IMR-90 (cell line): ENCODE measurements at regions not wholly inside any gene's neighbourhood (a gene's known extent, or its start where the extent isn't known, plus 50 kb on each side); places are given as distances from the start of the nearest gene placed in this dataset.

Source experiments
- ATAC-seq: fragments of 200-7000 bp; cut with Tn5 transposase; 2 replicates; pipeline ENCODE4 v1.9.1; 2020; ENCODE audit warnings: low read depth, mild to moderate bottlenecking, moderate library complexity
- BruUV-seq: library from RNA; stranded (reverse); fragments of 400-500 nt; replicated peaks from 2 replicates; lab custom pipeline; 2021; lab: Mats Ljungman, UMichigan
- CTCF ChIA-PET: fragments of 300-600 bp; formaldehyde crosslinking; extraction: SDS; loops from one replicate; lab custom pipeline; 2021; ENCODE audit warnings: antibody characterized with exemption; lab: Yijun Ruan, JAX
- POLR2A ChIA-PET: fragments of 300-600 bp; sonication (Branson Sonifier 250); formaldehyde crosslinking; loops from one replicate; lab custom pipeline; 2022; ENCODE audit warnings: antibody characterized with exemption; ENCODE audit not compliant: unreplicated experiment; lab: Charles Lee
- DNase-seq: peaks from one replicate; pipeline ENCODE4 v3.0.0; 2013
- H2AFZ ChIP-seq: replicated peaks from 2 replicates; pipeline ENCODE3; 2013; ENCODE audit warnings: low read length, mild to moderate bottlenecking; ENCODE audit not compliant: poor library complexity
- H2AK5ac ChIP-seq: 2 replicates; pipeline ENCODE4 v1.6.1; 2013; ENCODE audit warnings: low read depth, low read length, inconsistent platforms
- H2AK9ac ChIP-seq: replicated peaks from 2 replicates; pipeline ENCODE3; 2013; ENCODE audit warnings: mild to moderate bottlenecking, low read depth, low read length, moderate library complexity; ENCODE audit not compliant: poor library complexity
- H2BK120ac ChIP-seq: 2 replicates; pipeline ENCODE4 v1.6.1; 2013; ENCODE audit warnings: low read depth, low read length, inconsistent platforms
- H2BK15ac ChIP-seq: 3 replicates; pipeline ENCODE4 v1.6.1; 2013; ENCODE audit warnings: low read depth, low read length, inconsistent platforms
- H2BK20ac ChIP-seq: 2 replicates; pipeline ENCODE4 v1.6.1; 2013; ENCODE audit warnings: low read depth, mild to moderate bottlenecking, inconsistent platforms, low read length, moderate library complexity
- H2BK5ac ChIP-seq: 2 replicates; pipeline ENCODE4 v1.6.1; 2013; ENCODE audit warnings: mild to moderate bottlenecking, low read depth, low read length, inconsistent platforms; ENCODE audit not compliant: poor library complexity, severe bottlenecking
- H3K14ac ChIP-seq: replicated peaks from 2 replicates; pipeline ENCODE4 v1.6.1; 2013; ENCODE audit warnings: low read depth, low read length, inconsistent platforms
- H3K18ac ChIP-seq: 2 replicates; pipeline ENCODE4 v1.6.1; 2013; ENCODE audit warnings: low read depth, low read length, control low read depth
- H3K23ac ChIP-seq: 2 replicates; pipeline ENCODE4 v1.6.1; 2013; ENCODE audit warnings: low read depth, low read length, inconsistent platforms
- H3K27ac ChIP-seq: 2 replicates; pipeline ENCODE4 v1.5.1; 2013; ENCODE audit warnings: mild to moderate bottlenecking, control low read depth, low read length; ENCODE audit not compliant: insufficient read depth
- H3K27me3 ChIP-seq: 2 replicates; pipeline ENCODE4 v1.6.1; 2013; ENCODE audit warnings: low read length; ENCODE audit not compliant: control insufficient read depth, insufficient read depth
- H3K36me3 ChIP-seq: 2 replicates; pipeline ENCODE4 v1.6.1; 2013; ENCODE audit warnings: low read length, mixed read lengths; ENCODE audit not compliant: control insufficient read depth, insufficient read depth
- H3K4ac ChIP-seq: 2 replicates; pipeline ENCODE4 v1.6.1; 2013; ENCODE audit warnings: low read depth, low read length, inconsistent platforms
- H3K4me1 ChIP-seq: 2 replicates; pipeline ENCODE4 v1.6.1; 2013; ENCODE audit warnings: low read length, mixed read lengths; ENCODE audit not compliant: control insufficient read depth, insufficient read depth
- H3K4me2 ChIP-seq: 2 replicates; pipeline ENCODE4 v1.6.1; 2013; ENCODE audit warnings: low read depth, mild to moderate bottlenecking, control low read depth, low read length, moderate library complexity
- H3K4me3 ChIP-seq: 2 replicates; pipeline ENCODE4 v1.5.1; 2013; ENCODE audit warnings: low read depth, mild to moderate bottlenecking, control low read depth, low read length, moderate library complexity; ENCODE audit not compliant: insufficient read depth
- H3K56ac ChIP-seq: 2 replicates; pipeline ENCODE4 v1.6.1; 2013; ENCODE audit warnings: low read length, inconsistent platforms; ENCODE audit not compliant: insufficient read depth; ENCODE audit errors: extremely low read depth
- H3K79me1 ChIP-seq, 2 experiments: 2 replicates each; pipeline ENCODE4 v1.6.1; 2013; ENCODE audit warnings: low read length in 2 of 2, inconsistent platforms in 1 of 2, low read depth in 1 of 2
- H3K9ac ChIP-seq: 2 replicates; pipeline ENCODE4 v1.6.1; 2013; ENCODE audit warnings: low read depth, low read length, control low read depth
- H3K9me1 ChIP-seq: 2 replicates; pipeline ENCODE4 v1.6.1; 2013; ENCODE audit warnings: low read length, inconsistent platforms; ENCODE audit not compliant: insufficient read depth
- H3K9me3 ChIP-seq: 2 replicates; pipeline ENCODE4 v1.6.1; 2013; ENCODE audit warnings: low read length; ENCODE audit not compliant: control insufficient read depth, insufficient read depth
- H4K20me1 ChIP-seq: 2 replicates; pipeline ENCODE4 v1.6.1; 2013; ENCODE audit warnings: low read length, inconsistent platforms; ENCODE audit not compliant: insufficient read depth
- H4K5ac ChIP-seq: 2 replicates; pipeline ENCODE4 v1.6.1; 2013; ENCODE audit warnings: mild to moderate bottlenecking, low read depth, low read length, control low read depth
- H4K8ac ChIP-seq, 2 experiments: 2 replicates each; pipeline ENCODE4 v1.6.1; 2013; ENCODE audit warnings: low read depth in 2 of 2, low read length in 2 of 2, control low read depth in 1 of 2, inconsistent platforms in 1 of 2
- H4K91ac ChIP-seq: 2 replicates; pipeline ENCODE4 v1.6.1; 2013; ENCODE audit warnings: low read depth, low read length, inconsistent platforms; ENCODE audit not compliant: insufficient read depth
- CEBPB ChIP-seq: IDR thresholded peaks from 2 replicates; pipeline ENCODE4 v1.6.1; 2012; ENCODE audit warnings: low read depth, low read length, improper control_type of control experiment
- RAD21 ChIP-seq: IDR thresholded peaks from 2 replicates; pipeline ENCODE4 v1.6.1; 2012; ENCODE audit warnings: low read length, improper control_type of control experiment
- RFX5 ChIP-seq: IDR thresholded peaks from 2 replicates; pipeline ENCODE4 v1.8.0; 2012; ENCODE audit warnings: low read depth, mild to moderate bottlenecking, low read length, moderate library complexity
- WGBS, 2 experiments: methylation state at CpG; one replicate each; pipeline versions ENCODE4 v1.1.5 to v1.1.7; 2013; ENCODE audit warnings: missing lambda C conversion rate in 2 of 2; ENCODE audit not compliant: insufficient read length in 1 of 2; ENCODE audit errors: extremely low coverage in 2 of 2; 5-methylcytosine and 5-hydroxymethylcytosine counted together
- dilution Hi-C: fragments of 300-500 bp; cut with HindIII; formaldehyde crosslinking; loops from one replicate; pipeline ENCODE4 v1.14.3; 2018; ENCODE audit warnings: low sequenced_read_pairs; ENCODE audit not compliant: unreplicated experiment
- in situ Hi-C: fragments of 300-500 bp; cut with MboI; formaldehyde crosslinking; loops from 3 replicates; pipeline ENCODE4 v1.14.3; 2019; ENCODE audit warnings: low sequenced_read_pairs, inconsistent platforms, mixed read lengths
- intact Hi-C: fragments of 100-400 bp; cut with micrococcal nuclease; formaldehyde crosslinking; loops from 2 replicates; pipeline ENCODE4 v1.10.0; 2022

- Histone ChIP-seq H3K9ac (no peak overlapping the region), H2AK9ac (no peak overlapping the region), H3K23ac (no peak overlapping the region), H3K27me3 (no peaks in the 10 kb centered on the region), H2AK5ac (no peak overlapping the region), H4K20me1 (no peaks in the 10 kb centered on the region), H4K5ac (no peak overlapping the region), H2AFZ (no peak overlapping the region), H4K8ac (no peak overlapping the region), H2BK120ac (no peak overlapping the region), H3K14ac (no peak overlapping the region), H3K56ac (no peak overlapping the region), H2BK20ac (no peak overlapping the region), H3K27ac (no peak overlapping the region), H3K4me3 (no peak overlapping the region), H3K4ac (no peak overlapping the region), H3K36me3 (no peaks in the 10 kb centered on the region), H3K9me3 (no peaks in the 10 kb centered on the region), H3K79me1 (no peaks in the 10 kb centered on the region), H3K18ac (no peak overlapping the region), H3K9me1 (no peaks in the 10 kb centered on the region), H2BK5ac (no peak overlapping the region), H4K91ac (no peak overlapping the region), H3K4me2 (no peak overlapping the region), H3K4me1 (no peaks in the 10 kb centered on the region; the same call in 1 of the 2 replicates), H2BK15ac (no peak overlapping the region)
- POLR2A ChIA-PET, result no interaction called here
- DNase-seq (no peak), ATAC-seq (no peak)
- CTCF ChIA-PET, result no interaction called here
- dilution Hi-C loops, result no loop called here
- in situ Hi-C loops, result no loop called here
- BruUV-seq, result no TSS peak
- intact Hi-C loops, result no loop called here
- TF ChIP-seq RFX5 (no peak), RAD21 (no peak), CEBPB (no peak)
- WGBS, 2 experiments, result no CpG with 5 or more reads among the region's 3 CpGs
Measured at GRCh38 chr10:44619975-44620374, 235.1 kb upstream of the CXCL12 start.
